SW480 (cell line): ENCODE measurements at regions not wholly inside any gene's neighbourhood (a gene's known extent, or its start where the extent isn't known, plus 50 kb on each side); places are given as distances from the start of the nearest gene placed in this dataset.
"Not testable (repeated sequence)": the region's sequence is repeated elsewhere in the genome, so short reads cannot be mapped to it uniquely, and the experiment has no call there.

Source experiments
- DNase-seq: peaks from one replicate; pipeline ENCODE4 v3.0.0-alpha.2; 2016; ENCODE audit warnings: low spot score

DNA sequence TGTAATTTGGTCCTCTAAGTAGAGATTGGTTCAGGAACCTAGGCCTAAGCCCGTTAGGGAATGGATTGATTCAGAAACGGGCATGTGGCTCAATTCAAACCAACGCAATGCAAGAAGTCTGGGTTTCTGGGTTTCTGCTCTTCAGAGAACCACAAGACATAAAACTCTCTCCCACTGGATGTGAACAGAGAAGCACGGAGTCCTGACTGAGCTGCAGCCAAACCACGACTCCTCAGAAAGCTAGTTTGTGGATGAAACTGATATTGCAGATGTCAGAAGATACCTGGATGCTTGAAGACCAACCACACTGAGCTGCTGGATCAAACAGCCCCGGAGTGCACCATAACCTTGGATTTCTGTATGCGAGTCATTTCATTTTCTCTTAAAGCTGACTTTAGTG lies 50.0 kb downstream of the SOD2 start:
- DNase-seq, result no peak

- no peak for DNase-seq
Observed at GRCh38 chr6:159642481-159642880, 50.6 kb downstream of the SOD2 start.

GRCh38 chr6:159640722-159641482 lies 52.1 kb downstream of the SOD2 start:
- DNase-seq, result no peak

GRCh38 chr6:159640322-159640721 lies 52.7 kb downstream of the SOD2 start:
- DNase-seq, result no peak

DNA sequence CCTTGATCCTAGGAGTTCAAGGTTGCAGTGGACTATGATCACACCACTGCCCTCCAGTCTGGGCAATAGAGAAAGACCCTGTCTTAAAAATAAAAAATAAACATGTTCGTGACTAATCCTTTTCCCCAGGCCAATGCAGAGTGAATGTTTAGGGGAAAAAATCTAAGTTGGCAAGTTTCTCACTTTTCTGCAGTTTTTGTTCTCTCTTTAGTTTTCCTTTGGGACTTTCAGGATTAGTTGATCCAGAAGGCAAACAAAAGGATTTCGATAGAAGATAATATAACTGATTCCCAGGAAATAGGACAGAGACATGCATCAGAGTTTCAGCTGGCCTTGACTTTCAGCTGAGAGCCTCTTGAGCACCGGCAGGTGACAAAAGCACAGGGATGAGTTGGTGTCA lies 53.3 kb downstream of the SOD2 start:
- no peak for DNase-seq

DNA sequence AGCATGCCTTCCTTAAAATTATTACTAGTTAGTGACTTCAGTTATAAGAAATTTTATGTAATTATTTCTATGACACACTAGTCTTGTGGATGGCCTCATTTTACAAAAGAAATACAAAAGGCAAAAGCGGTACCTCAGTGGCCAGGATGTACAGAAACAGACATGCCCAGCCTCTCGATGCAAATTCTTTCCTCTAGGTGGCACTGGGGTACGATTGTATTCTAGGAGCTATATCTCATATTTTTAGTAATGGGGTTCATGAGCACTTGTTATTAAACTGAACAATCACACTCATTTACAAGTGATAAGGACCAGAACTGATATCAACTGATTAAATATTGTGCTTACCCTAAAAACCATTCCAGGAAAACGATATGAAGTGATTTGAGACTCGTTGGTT lies 59.8 kb downstream of the SOD2 start:
- DNase-seq, result no peak

GRCh38 chr6:159631886-159632285 lies 61.2 kb downstream of the SOD2 start:
- no peak for DNase-seq

GRCh38 chr6:159627939-159628338 lies 65.1 kb downstream of the SOD2 start:
- no peak for DNase-seq

- not testable (repeated sequence) for DNase-seq
Observed at GRCh38 chr6:159626506-159626905, 66.5 kb downstream of the SOD2 start.

DNA sequence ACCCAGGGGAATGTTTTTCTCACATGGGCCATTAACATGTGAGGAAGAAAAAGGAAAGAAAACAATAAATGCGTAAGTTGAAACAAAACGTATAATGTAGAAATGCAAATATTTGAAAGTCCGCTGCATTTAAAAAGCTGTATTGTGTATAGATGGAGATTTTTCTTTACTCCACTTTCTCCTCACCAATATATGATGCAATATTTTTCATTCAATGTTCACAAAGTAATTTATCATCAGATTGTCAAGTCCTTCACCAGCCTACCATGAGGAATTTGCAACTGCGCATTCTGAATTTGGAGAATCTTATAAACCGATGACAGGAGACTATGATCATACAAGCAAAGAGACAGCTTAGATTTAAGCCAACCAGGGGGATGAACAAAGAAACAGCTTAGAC lies 69.9 kb downstream of the SOD2 start:
- no peak for DNase-seq

GRCh38 chr6:159620947-159621346 lies 72.1 kb downstream of the SOD2 start:
- DNase-seq, result no peak

- no peak for DNase-seq
Observed at GRCh38 chr6:159617444-159617843, 75.6 kb downstream of the SOD2 start.

- DNase-seq, result no peak
Observed at GRCh38 chr6:159616456-159616855, 76.6 kb downstream of the SOD2 start.

DNA sequence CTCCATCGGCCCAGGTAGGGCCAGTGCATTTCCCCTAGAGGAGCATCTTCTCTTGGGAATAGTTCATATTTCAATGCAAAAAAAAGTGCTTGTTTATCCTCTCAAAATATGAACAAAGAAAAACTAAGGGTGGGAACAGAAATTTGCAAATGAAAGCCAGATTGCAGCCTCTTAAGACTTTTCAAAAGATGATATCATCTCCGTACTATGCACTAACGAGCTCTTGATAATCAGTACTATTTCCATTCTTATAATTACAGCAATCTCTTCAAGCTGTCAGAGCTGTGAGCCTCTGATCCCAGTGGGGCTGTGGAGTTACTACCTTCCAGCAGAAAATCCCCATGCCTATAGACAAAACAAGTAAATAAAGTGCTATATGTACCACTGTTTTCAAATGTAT lies 77.1 kb downstream of the SOD2 start:
- DNase-seq, result no peak

GRCh38 chr6:159610881-159611280 lies 82.2 kb downstream of the SOD2 start:
- DNase-seq, result no peak

- no peak for DNase-seq
Observed at GRCh38 chr6:159609652-159610178, 83.3 kb downstream of the SOD2 start.

GRCh38 chr6:159608961-159609651 lies 83.9 kb downstream of the SOD2 start:
- peak; percentile 13 for DNase-seq

DNA sequence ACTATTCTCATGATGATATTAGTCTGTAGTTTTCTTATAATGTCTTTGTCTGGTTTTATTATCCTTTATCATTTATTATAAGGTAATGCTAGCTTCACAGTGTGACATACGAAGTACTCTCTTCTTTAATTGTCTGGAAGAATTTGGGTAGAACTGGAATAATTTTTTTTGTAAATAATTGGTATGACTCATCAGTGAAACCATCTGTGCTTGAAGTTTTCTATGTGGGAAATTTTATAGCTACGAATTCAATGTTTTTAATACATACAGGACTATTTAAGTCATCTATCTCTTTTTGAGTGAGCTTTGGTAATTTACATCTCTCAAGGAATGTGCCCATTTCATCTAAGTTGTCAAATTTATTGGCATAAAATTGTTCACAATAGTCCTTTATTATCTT lies 86.3 kb downstream of the SOD2 start:
- no peak for DNase-seq

GRCh38 chr6:159604443-159604956 lies 88.5 kb downstream of the SOD2 start:
- DNase-seq, result no peak

GRCh38 chr6:159602431-159603041 lies 90.5 kb downstream of the SOD2 start:
- no peak for DNase-seq

- no peak for DNase-seq
Observed at GRCh38 chr6:159601211-159601610, 91.8 kb downstream of the SOD2 start.

DNA sequence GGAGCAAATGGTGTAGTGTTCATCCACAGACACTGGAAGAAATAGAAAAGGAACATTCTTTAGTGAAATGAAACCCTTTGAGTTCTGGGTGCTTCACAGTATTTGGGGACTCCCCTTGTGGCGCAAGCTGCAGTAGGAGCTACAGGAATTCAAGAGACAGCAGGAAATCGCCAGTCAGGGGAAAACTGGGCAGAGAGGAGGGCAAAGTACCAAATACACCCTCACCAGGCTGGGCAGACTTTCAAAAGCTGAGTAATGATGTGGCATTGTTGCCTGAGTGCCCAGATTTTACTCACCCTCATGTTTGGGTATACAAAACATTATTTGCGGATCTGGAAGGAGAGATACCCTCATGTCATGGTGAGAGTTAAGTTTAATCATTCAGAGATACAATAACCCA lies 97.9 kb downstream of the SOD2 start:
- DNase-seq, result no peak

- peak; percentile 61 for DNase-seq
Observed at GRCh38 chr6:159594750-159595117, 98.3 kb downstream of the SOD2 start.
